HEK293 (cell line): ENCODE measurements at regions not wholly inside any gene's neighbourhood (a gene's known extent, or its start where the extent isn't known, plus 50 kb on each side); places are given as distances from the start of the nearest gene placed in this dataset.

Source experiments
- CTCF ChIA-PET: fragments of 350-600 bp; formaldehyde crosslinking; extraction: SDS; loops from one replicate; lab custom pipeline; 2021; ENCODE audit warnings: antibody characterized with exemption; lab: Yijun Ruan, JAX
- POLR2A ChIA-PET: fragments of 300-600 bp; formaldehyde crosslinking; extraction: SDS; loops from one replicate; lab custom pipeline; 2020; ENCODE audit warnings: antibody characterized with exemption, inconsistent platforms; lab: Yijun Ruan, JAX
- H3K27ac ChIP-seq: fragments of 200-500 bp; sonication (Bioruptor generic); 2 replicates; pipeline ENCODE4 v1.5.1; 2014; ENCODE audit warnings: low read depth, low read length, control low read depth, inconsistent platforms; ENCODE audit errors: extremely low read depth
- H3K36me3 ChIP-seq, 2 experiments: fragments of 200-500 bp in 1 of 2; sonication (Bioruptor generic) in 1 of 2; 1 replicate in 1 of 2; 2 replicates in 1 of 2; pipeline ENCODE4 v1.5.1; 2014 to 2017; ENCODE audit warnings: inconsistent platforms in 2 of 2, low read length in 2 of 2; ENCODE audit not compliant: control insufficient read depth in 2 of 2, insufficient read depth in 1 of 2
- H3K4me1 ChIP-seq: fragments of 200-500 bp; sonication (Bioruptor generic); 2 replicates; pipeline ENCODE4 v1.5.1; 2014; ENCODE audit warnings: mild to moderate bottlenecking, low read length, inconsistent platforms; ENCODE audit not compliant: control insufficient read depth, insufficient read depth
- H3K4me3 ChIP-seq: 2 replicates; pipeline ENCODE4 v1.5.1; 2011; ENCODE audit warnings: low read depth, mild to moderate bottlenecking, control low read depth, low read length, moderate library complexity
- H3K9me3 ChIP-seq: fragments of 200-500 bp; sonication (Bioruptor generic); 2 replicates; pipeline ENCODE4 v1.5.1; 2014; ENCODE audit warnings: low read depth, low read length, inconsistent platforms; ENCODE audit not compliant: control insufficient read depth, insufficient read depth
- EGR2 ChIP-seq: fragments of 450-650 bp; formaldehyde crosslinking; IDR thresholded peaks from 2 replicates; pipeline ENCODE4 v1.5.1; 2016; ENCODE audit warnings: low read depth, missing biosample characterization, missing genetic modification characterization
- GLIS2 ChIP-seq: fragments of 450-650 bp; formaldehyde crosslinking; IDR thresholded peaks from 2 replicates; pipeline ENCODE4 v1.5.1; 2016; ENCODE audit warnings: missing biosample characterization, missing genetic modification characterization
- HOXA7 ChIP-seq: sonication (generic); formaldehyde crosslinking; IDR thresholded peaks from 2 replicates; pipeline ENCODE4 v1.8.1; 2022; ENCODE audit warnings: missing genetic modification reagents, borderline replicate concordance
- IKZF3 ChIP-seq: fragments of 450-650 bp; IDR thresholded peaks from 2 replicates; pipeline ENCODE4 v1.5.0; 2018; ENCODE audit warnings: missing biosample characterization, mild to moderate bottlenecking, missing genetic modification characterization, moderate library complexity
- WT1 ChIP-seq: fragments of 450-650 bp; formaldehyde crosslinking; IDR thresholded peaks from 2 replicates; pipeline ENCODE4 v1.5.1; 2016; ENCODE audit warnings: missing biosample characterization, missing genetic modification characterization
- ZBTB1 ChIP-seq: fragments of 450-650 bp; formaldehyde crosslinking; IDR thresholded peaks from 2 replicates; pipeline ENCODE4 v1.5.1; 2016; ENCODE audit warnings: missing biosample characterization, missing genetic modification characterization
- ZBTB21 ChIP-seq: fragments of 450-650 bp; formaldehyde crosslinking; IDR thresholded peaks from 2 replicates; pipeline ENCODE4 v1.5.1; 2017; ENCODE audit warnings: missing biosample characterization, missing genetic modification characterization
- ZBTB49 ChIP-seq: fragments of 450-650 bp; formaldehyde crosslinking; IDR thresholded peaks from 2 replicates; pipeline ENCODE4 v1.5.1; 2016; ENCODE audit warnings: missing biosample characterization, missing genetic modification characterization, low read depth
- ZBTB7A ChIP-seq: fragments of 450-650 bp; formaldehyde crosslinking; IDR thresholded peaks from 2 replicates; pipeline ENCODE4 v1.5.1; 2016; ENCODE audit warnings: low read depth, missing biosample characterization, missing genetic modification characterization
- ZNF10 ChIP-seq: fragments of 450-650 bp; formaldehyde crosslinking; IDR thresholded peaks from 2 replicates; pipeline ENCODE4 v1.5.1; 2017; ENCODE audit warnings: missing biosample characterization, missing genetic modification characterization
- ZNF138 ChIP-seq: fragments of 450-650 bp; formaldehyde crosslinking; IDR thresholded peaks from 2 replicates; pipeline ENCODE4 v1.5.1; 2016; ENCODE audit warnings: missing biosample characterization, missing genetic modification characterization, borderline replicate concordance
- ZNF2 ChIP-seq: fragments of 450-650 bp; formaldehyde crosslinking; IDR thresholded peaks from 2 replicates; pipeline ENCODE4 v1.5.1; 2016; ENCODE audit warnings: missing biosample characterization, missing genetic modification characterization
- ZNF223 ChIP-seq: fragments of 450-650 bp; formaldehyde crosslinking; IDR thresholded peaks from 2 replicates; pipeline ENCODE4 v1.5.1; 2016; ENCODE audit warnings: missing biosample characterization, missing genetic modification characterization
- ZNF248 ChIP-seq: fragments of 450-650 bp; formaldehyde crosslinking; IDR thresholded peaks from 2 replicates; pipeline ENCODE4 v1.5.1; 2017; ENCODE audit warnings: missing biosample characterization, missing genetic modification characterization
- ZNF266 ChIP-seq: fragments of 450-650 bp; formaldehyde crosslinking; IDR thresholded peaks from 2 replicates; pipeline ENCODE4 v1.5.1; 2016; ENCODE audit warnings: missing biosample characterization, missing genetic modification characterization, low read depth
- ZNF341 ChIP-seq: fragments of 450-650 bp; formaldehyde crosslinking; IDR thresholded peaks from 2 replicates; pipeline ENCODE4; 2016; ENCODE audit warnings: low read depth, missing biosample characterization, missing genetic modification characterization
- ZNF354C ChIP-seq: fragments of 450-650 bp; formaldehyde crosslinking; IDR thresholded peaks from 2 replicates; pipeline ENCODE4 v1.5.1; 2016; ENCODE audit warnings: missing biosample characterization, missing genetic modification characterization, low read depth, borderline replicate concordance
- ZNF366 ChIP-seq: fragments of 450-650 bp; formaldehyde crosslinking; conservative IDR thresholded peaks from 2 replicates; pipeline ENCODE4 v1.5.1; 2016; ENCODE audit warnings: missing biosample characterization, missing genetic modification characterization
- ZNF37A ChIP-seq: fragments of 450-650 bp; IDR thresholded peaks from 2 replicates; pipeline ENCODE4 v1.5.1; 2018; ENCODE audit warnings: missing biosample characterization, missing genetic modification characterization
- ZNF548 ChIP-seq: fragments of 450-650 bp; formaldehyde crosslinking; IDR thresholded peaks from 2 replicates; pipeline ENCODE4 v1.5.1; 2016; ENCODE audit warnings: missing biosample characterization, missing genetic modification characterization
- ZNF549 ChIP-seq: fragments of 450-650 bp; IDR thresholded peaks from 2 replicates; pipeline ENCODE4 v1.5.1; 2018; ENCODE audit warnings: missing biosample characterization, missing genetic modification characterization, mild to moderate bottlenecking, inconsistent platforms, moderate library complexity
- ZNF560 ChIP-seq: fragments of 450-650 bp; formaldehyde crosslinking; IDR thresholded peaks from 2 replicates; pipeline ENCODE4 v1.5.1; 2017; ENCODE audit warnings: missing biosample characterization, missing genetic modification characterization, borderline replicate concordance
- ZNF561 ChIP-seq: fragments of 450-650 bp; IDR thresholded peaks from 2 replicates; pipeline ENCODE4 v1.5.1; 2018; ENCODE audit warnings: missing biosample characterization, missing genetic modification characterization, borderline replicate concordance
- ZNF621 ChIP-seq: fragments of 450-650 bp; formaldehyde crosslinking; IDR thresholded peaks from 2 replicates; pipeline ENCODE4 v1.5.1; 2017; ENCODE audit warnings: missing biosample characterization, missing genetic modification characterization
- ZNF76 ChIP-seq: fragments of 450-650 bp; formaldehyde crosslinking; IDR thresholded peaks from 2 replicates; pipeline ENCODE4; 2016; ENCODE audit warnings: low read depth, missing biosample characterization, missing genetic modification characterization, borderline replicate concordance
- TF ChIP-seq, protein P1 (sequence below): fragments of 450-650 bp; formaldehyde crosslinking; IDR thresholded peaks from 2 replicates; pipeline ENCODE4 v1.5.1; 2016; ENCODE audit warnings: missing biosample characterization, missing genetic modification characterization

DNA sequence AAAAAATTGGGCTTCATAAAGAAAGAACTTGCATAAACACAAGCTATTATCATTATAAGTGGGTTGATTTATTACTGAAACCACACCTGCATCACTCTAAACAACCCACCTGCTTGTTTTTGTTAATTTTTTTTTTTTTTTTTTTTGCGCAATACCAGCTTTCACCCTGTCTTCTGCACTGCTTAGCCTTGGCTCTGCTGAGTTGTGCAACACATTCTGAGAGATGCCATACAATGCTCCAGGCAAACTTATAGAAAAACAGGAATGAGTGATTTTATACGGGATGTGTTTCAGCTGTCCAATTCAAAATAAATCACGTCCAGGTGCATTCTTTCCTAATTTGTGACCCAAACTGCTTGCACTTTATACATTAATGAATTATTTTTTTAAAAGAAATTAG lies 923.6 kb downstream of the GATA3 start:
- ChIA-PET POLR2A (no interaction called here), CTCF (interaction anchor here (0.6 to 1.4 kb wide), 4 partner anchors 38 to 646 kb away, joined by 3 read pairs; no protein-coding TSS in a partner anchor)
- Histone ChIP-seq H3K36me3 (no peaks in the 10 kb centered on the region), H3K9me3 (no peaks in the 10 kb centered on the region), H3K4me1 (peaks cover 4% of the 10 kb centered on the region; the same call in 1 of the 2 replicates), H3K4me3 (no peak overlapping the region), H3K27ac (no peak overlapping the region)
- TF ChIP-seq ZNF549 (tag by site-specific recombination) (no peak), IKZF3 (tag by site-specific recombination) (no peak), ZNF223 (tag by site-specific recombination) (no peak), WT1 (tag by site-specific recombination) (no peak), ZNF621 (tag by site-specific recombination) (no peak), ZBTB1 (tag by site-specific recombination) (no peak), ZNF560 (tag by site-specific recombination) (no peak), EGR2 (tag by site-specific recombination) (no peak), ZNF76 (tag by site-specific recombination) (no peak), ZNF10 (no peak), ZNF341 (no peak), ZBTB7A (no peak), ZNF248 (tag by site-specific recombination) (no peak)
- TF ChIP-seq, protein P1, sequence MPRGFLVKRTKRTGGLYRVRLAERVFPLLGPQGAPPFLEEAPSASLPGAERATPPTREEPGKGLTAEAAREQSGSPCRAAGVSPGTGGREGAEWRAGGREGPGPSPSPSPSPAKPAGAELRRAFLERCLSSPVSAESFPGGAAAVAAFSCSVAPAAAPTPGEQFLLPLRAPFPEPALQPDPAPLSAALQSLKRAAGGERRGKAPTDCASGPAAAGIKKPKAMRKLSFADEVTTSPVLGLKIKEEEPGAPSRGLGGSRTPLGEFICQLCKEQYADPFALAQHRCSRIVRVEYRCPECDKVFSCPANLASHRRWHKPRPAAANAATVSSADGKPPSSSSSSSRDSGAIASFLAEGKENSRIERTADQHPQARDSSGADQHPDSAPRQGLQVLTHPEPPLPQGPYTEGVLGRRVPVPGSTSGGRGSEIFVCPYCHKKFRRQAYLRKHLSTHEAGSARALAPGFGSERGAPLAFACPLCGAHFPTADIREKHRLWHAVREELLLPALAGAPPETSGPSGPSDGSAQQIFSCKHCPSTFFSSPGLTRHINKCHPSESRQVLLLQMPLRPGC (tag by site-specific recombination), result no peak

- Histone ChIP-seq H3K4me3 (no peak overlapping the region), H3K9me3 (no peaks in the 10 kb centered on the region), H3K4me1 (peaks cover 4% of the 10 kb centered on the region; the same call in 1 of the 2 replicates), H3K27ac (no peak overlapping the region), H3K36me3 (no peaks in the 10 kb centered on the region)
- CTCF ChIA-PET, result interaction anchor here (0.6 kb wide), 1 partner anchor 87 kb away, joined by 4 read pairs; no protein-coding TSS in a partner anchor
- TF ChIP-seq HOXA7 (CRISPR knock-in tag) (no peak), ZNF548 (tag by site-specific recombination) (no peak), ZNF37A (no peak), ZNF354C (tag by site-specific recombination) (no peak), ZNF266 (tag by site-specific recombination) (no peak), ZNF366 (tag by site-specific recombination) (no peak), ZNF561 (tag by site-specific recombination) (no peak), ZBTB49 (tag by site-specific recombination) (no peak), ZBTB21 (tag by site-specific recombination) (no peak), ZNF2 (no peak), ZNF138 (tag by site-specific recombination) (no peak), GLIS2 (no peak)
- POLR2A ChIA-PET, result no interaction called here
Measured at GRCh38 chr10:8979976-8980375, 925.5 kb downstream of the GATA3 start.
